H9 (cell line): ENCODE measurements at regions not wholly inside any gene's neighbourhood (a gene's known extent, or its start where the extent isn't known, plus 50 kb on each side); places are given as distances from the start of the nearest gene placed in this dataset.

Experiments
- DNase-seq: peaks from one replicate; pipeline ENCODE4 v3.0.0-alpha.2; 2017
- H2AFZ ChIP-seq: one replicate; pipeline ENCODE4 v1.6.1; 2013; ENCODE audit warnings: mild to moderate bottlenecking, low read length, control low read depth, moderate library complexity
- H2AK5ac ChIP-seq: 2 replicates; pipeline ENCODE4 v1.6.1; 2013; ENCODE audit warnings: low read length, control low read depth, mixed read lengths; ENCODE audit not compliant: insufficient read length
- H2BK120ac ChIP-seq: one replicate; pipeline ENCODE4 v1.6.1; 2013; ENCODE audit warnings: low read depth, mild to moderate bottlenecking, low read length, control low read depth, inconsistent platforms; ENCODE audit not compliant: poor library complexity, severe bottlenecking
- H2BK12ac ChIP-seq: 2 replicates; pipeline ENCODE4 v1.6.1; 2013; ENCODE audit warnings: low read length, control low read depth, mixed read lengths, low read depth; ENCODE audit not compliant: insufficient read length
- H2BK15ac ChIP-seq: 2 replicates; pipeline ENCODE4 v1.6.1; 2013; ENCODE audit warnings: low read depth, low read length, control low read depth
- H2BK20ac ChIP-seq: one replicate; pipeline ENCODE4 v1.6.1; 2013; ENCODE audit warnings: low read depth, mild to moderate bottlenecking, low read length, control low read depth, inconsistent platforms; ENCODE audit not compliant: poor library complexity, severe bottlenecking
- H2BK5ac ChIP-seq: 2 replicates; pipeline ENCODE4 v1.6.1; 2013; ENCODE audit warnings: low read length, control low read depth, mixed read lengths; ENCODE audit not compliant: insufficient read length
- H3K14ac ChIP-seq: 2 replicates; pipeline ENCODE4 v1.6.1; 2013; ENCODE audit warnings: low read length, control low read depth; ENCODE audit not compliant: insufficient read depth
- H3K18ac ChIP-seq: 2 replicates; pipeline ENCODE4 v1.6.1; 2013; ENCODE audit warnings: low read depth, mild to moderate bottlenecking, mixed read lengths, low read length, control low read depth; ENCODE audit not compliant: insufficient read length
- H3K23ac ChIP-seq: 2 replicates; pipeline ENCODE4 v1.6.1; 2013; ENCODE audit warnings: low read length, control low read depth, mixed read lengths, low read depth; ENCODE audit not compliant: insufficient read length
- H3K23me2 ChIP-seq: 2 replicates; pipeline ENCODE4 v1.6.1; 2013; ENCODE audit warnings: low read depth, mild to moderate bottlenecking, mixed read lengths, low read length, control low read depth; ENCODE audit not compliant: insufficient read length, poor library complexity, severe bottlenecking
- H3K27ac ChIP-seq: 2 replicates; pipeline ENCODE4 v1.5.1; 2013; ENCODE audit warnings: low read length, control low read depth, mixed read lengths, low read depth; ENCODE audit not compliant: insufficient read length
- H3K27me3 ChIP-seq: 2 replicates; pipeline ENCODE4 v1.6.1; 2013; ENCODE audit warnings: low read length, control low read depth, inconsistent platforms; ENCODE audit not compliant: insufficient read depth
- H3K4ac ChIP-seq: 2 replicates; pipeline ENCODE4 v1.6.1; 2013; ENCODE audit warnings: low read depth, mild to moderate bottlenecking, control low read depth, inconsistent platforms, low read length, moderate library complexity
- H3K4me1 ChIP-seq: 2 replicates; pipeline ENCODE4 v1.6.1; 2013; ENCODE audit warnings: low read length, control low read depth, inconsistent platforms; ENCODE audit not compliant: insufficient read depth
- H3K4me2 ChIP-seq: 2 replicates; pipeline ENCODE4 v1.6.1; 2013; ENCODE audit warnings: low read length, control low read depth, mixed read lengths; ENCODE audit not compliant: insufficient read length, insufficient read depth
- H3K56ac ChIP-seq: 2 replicates; pipeline ENCODE4 v1.6.1; 2013; ENCODE audit warnings: low read depth, mild to moderate bottlenecking, mixed read lengths, low read length, control low read depth; ENCODE audit not compliant: insufficient read length
- H3K79me1 ChIP-seq: 2 replicates; pipeline ENCODE4 v1.6.1; 2013; ENCODE audit warnings: low read depth, mild to moderate bottlenecking, moderate library complexity, low read length, control low read depth, inconsistent platforms; ENCODE audit not compliant: insufficient read depth, poor library complexity, severe bottlenecking
- H3K79me2 ChIP-seq: 2 replicates; pipeline ENCODE4 v1.6.1; 2013; ENCODE audit warnings: low read length, control low read depth, inconsistent platforms; ENCODE audit not compliant: insufficient read depth
- H3K9ac ChIP-seq: 2 replicates; pipeline ENCODE4 v1.6.1; 2013; ENCODE audit warnings: low read length, control low read depth, mixed read lengths; ENCODE audit not compliant: insufficient read length; ENCODE audit errors: extremely low read depth
- H3K9me3 ChIP-seq: one replicate; pipeline ENCODE4 v1.6.1; 2013; ENCODE audit warnings: low read depth, low read length, inconsistent platforms; ENCODE audit not compliant: control insufficient read depth
- H3T11ph ChIP-seq: one replicate; pipeline ENCODE4 v1.6.1; 2013; ENCODE audit warnings: mild to moderate bottlenecking, low read length, control low read depth, inconsistent platforms
- H4K20me1 ChIP-seq: one replicate; pipeline ENCODE4 v1.6.1; 2013; ENCODE audit not compliant: control insufficient read depth, insufficient read length, insufficient read depth
- H4K5ac ChIP-seq: 2 replicates; pipeline ENCODE4 v1.6.1; 2013; ENCODE audit warnings: low read depth, mild to moderate bottlenecking, mixed read lengths, low read length, control low read depth; ENCODE audit not compliant: insufficient read length
- H4K8ac ChIP-seq: replicated peaks from 2 replicates; pipeline ENCODE4 v1.6.1; 2013; ENCODE audit warnings: low read length, control low read depth, mixed read lengths, low read depth; ENCODE audit not compliant: insufficient read length
- H4K91ac ChIP-seq: 2 replicates; pipeline ENCODE4 v1.6.1; 2013; ENCODE audit warnings: low read depth, mild to moderate bottlenecking, moderate library complexity, mixed read lengths, low read length, control low read depth; ENCODE audit not compliant: insufficient read length
- H3K27ac Mint-ChIP-seq, 3 experiments: 2 replicates in 2 of 3; 3 replicates in 1 of 3; pipeline ENCODE4 v1.8.0; 2020 to 2021; ENCODE audit warnings: mixed read lengths in 3 of 3, mild to moderate bottlenecking in 1 of 3, moderate library complexity in 1 of 3
- H3K27me3 Mint-ChIP-seq: 2 replicates; pipeline ENCODE4 v1.8.0; 2021; ENCODE audit warnings: low read depth, mild to moderate bottlenecking, moderate library complexity, mixed read lengths
- H3K36me3 Mint-ChIP-seq, 3 experiments: 2 replicates in 2 of 3; 3 replicates in 1 of 3; pipeline ENCODE4 v1.8.0; 2020 to 2021; ENCODE audit warnings: low read depth in 3 of 3, mixed read lengths in 3 of 3; ENCODE audit not compliant: insufficient read depth in 1 of 3
- H3K4me1 Mint-ChIP-seq, 2 experiments: 2 replicates each; pipeline ENCODE4 v1.8.0; 2020; ENCODE audit warnings: mixed read lengths in 2 of 2
- H3K4me3 Mint-ChIP-seq, 2 experiments: 2 replicates in 1 of 2; 3 replicates in 1 of 2; pipeline ENCODE4 v1.8.0; 2020 to 2021; ENCODE audit warnings: mild to moderate bottlenecking in 2 of 2, mixed read lengths in 2 of 2, moderate library complexity in 1 of 2
- H3K9me3 Mint-ChIP-seq, 2 experiments: 2 replicates in 1 of 2; 3 replicates in 1 of 2; pipeline ENCODE4 v1.8.0; 2020; ENCODE audit warnings: mild to moderate bottlenecking in 2 of 2, mixed read lengths in 2 of 2, moderate library complexity in 1 of 2
- CTCF ChIP-seq: fragments of 200-600 bp; sonication (generic); conservative IDR thresholded peaks from 3 replicates; pipeline ENCODE4 v1.8.0; 2021; ENCODE audit warnings: antibody characterized with exemption, mild to moderate bottlenecking
- WGBS: extraction: QIAGEN DNeasy Blood & Tissue Kit; methylation state at CpG from one replicate; pipeline ENCODE4 v1.1.7; 2013; ENCODE audit warnings: missing lambda C conversion rate, low lambda C conversion rate, mixed read lengths; ENCODE audit not compliant: insufficient read length; ENCODE audit errors: extremely low coverage; 5-methylcytosine and 5-hydroxymethylcytosine counted together

- no peak overlapping the region for H4K5ac ChIP-seq
- H3K79me1 ChIP-seq = no peaks in the 10 kb centered on the region
- H3K9ac ChIP-seq = no peak overlapping the region
- no peak overlapping the region for H3K4ac ChIP-seq
- no CpG with 5 or more reads among the region's 7 CpGs for WGBS
- no peak overlapping the region for H2BK120ac ChIP-seq
- no peak overlapping the region for H2AFZ ChIP-seq
- no peak overlapping the region for H2BK12ac ChIP-seq
- H3K79me2 ChIP-seq = no peaks in the 10 kb centered on the region
- no peaks in the 10 kb centered on the region for H3K23me2 ChIP-seq
- H3K14ac ChIP-seq = no peak overlapping the region
- no peak overlapping the region for H3T11ph ChIP-seq
- Mint-ChIP-seq H3K4me3 (no peak overlapping the region), H3K4me1 (no peaks in the 10 kb centered on the region), H3K36me3 (no peaks in the 10 kb centered on the region), H3K27me3 (peaks cover 2% of the 10 kb centered on the region), H3K9me3 (no peaks in the 10 kb centered on the region), H3K27ac (peak overlapping the region in 1 of 3 experiments; percentile 42; a peak in 2 of 7 replicates)
- H4K8ac ChIP-seq = no peak overlapping the region
- no peak overlapping the region for H4K91ac ChIP-seq
- no peaks in the 10 kb centered on the region for H3K27me3 ChIP-seq
- no peak overlapping the region for H2BK20ac ChIP-seq
- no peaks in the 10 kb centered on the region for H4K20me1 ChIP-seq
- H3K4me2 ChIP-seq = no peak overlapping the region
- no peak overlapping the region for H3K56ac ChIP-seq
- no peak overlapping the region for H2AK5ac ChIP-seq
- no peak overlapping the region for H3K27ac ChIP-seq
- no peak overlapping the region for H3K18ac ChIP-seq
- H3K4me1 ChIP-seq = no peaks in the 10 kb centered on the region
- H2BK5ac ChIP-seq = no peak overlapping the region
- no peaks in the 10 kb centered on the region for H3K9me3 ChIP-seq
- H3K23ac ChIP-seq = no peak overlapping the region
- no peak overlapping the region for H2BK15ac ChIP-seq
- TF ChIP-seq CTCF = no peak
- DNase-seq = no peak
Measured at GRCh38 chr7:72462311-72462710, 50.2 kb upstream of the CALN1 start.
